ENCODE measurements at regions not wholly inside any gene's neighbourhood (a gene's known extent, or its start where the extent isn't known, plus 50 kb on each side); places are given as distances from the start of the nearest gene placed in this dataset.
"Not testable (repeated sequence)": the region's sequence is repeated elsewhere in the genome, so short reads cannot be mapped to it uniquely, and the experiment has no call there.

- no peak for DNase-seq
Observed at GRCh38 chr14:30444451-30444850, 114.5 kb upstream of the G2E3 start.

- DNase-seq, result no peak
Observed at GRCh38 chr14:30445011-30445793, 113.8 kb upstream of the G2E3 start.

- no peak for DNase-seq
Observed at GRCh38 chr14:30445852-30446251, 113.1 kb upstream of the G2E3 start.

- DNase-seq, result no peak
Observed at GRCh38 chr14:30450631-30451545, 108.1 kb upstream of the G2E3 start.

- no peak for DNase-seq
Observed at GRCh38 chr14:30456296-30456695, 102.7 kb upstream of the G2E3 start.

GRCh38 chr14:30462358-30462757 lies 96.6 kb upstream of the G2E3 start:
- DNase-seq, result no peak

- DNase-seq, result no peak
Observed at GRCh38 chr14:30464481-30464880, 94.5 kb upstream of the G2E3 start.

GRCh38 chr14:30468354-30468753 lies 90.6 kb upstream of the G2E3 start:
- DNase-seq, result no peak

GRCh38 chr14:30471980-30472379 lies 87.0 kb upstream of the G2E3 start:
- DNase-seq, result no peak

GRCh38 chr14:30473846-30474696 lies 84.9 kb upstream of the G2E3 start:
- DNase-seq, result not testable (repeated sequence)

GRCh38 chr14:30482276-30482675 lies 76.7 kb upstream of the G2E3 start:
- no peak for DNase-seq

- DNase-seq, result no peak
Observed at GRCh38 chr14:30484201-30484600, 74.8 kb upstream of the G2E3 start.

- DNase-seq, result no peak
Observed at GRCh38 chr14:30484976-30485375, 74.0 kb upstream of the G2E3 start.

- DNase-seq, result no peak
Observed at GRCh38 chr14:30496852-30497251, 62.1 kb upstream of the G2E3 start.

GRCh38 chr14:30499358-30499757 lies 59.6 kb upstream of the G2E3 start:
- DNase-seq, result no peak

- DNase-seq, result no peak
Observed at GRCh38 chr14:30500222-30500621, 58.7 kb upstream of the G2E3 start.

GRCh38 chr14:30507209-30507608 lies 51.7 kb upstream of the G2E3 start:
- no peak for DNase-seq

Measured in right kidney (tissue), 1 donor.